ENCODE measurements at regions not wholly inside any gene's neighbourhood (a gene's known extent, or its start where the extent isn't known, plus 50 kb on each side); places are given as distances from the start of the nearest gene placed in this dataset.

GRCh38 chr12:46480724-46481123, 108.2 kb upstream of the SLC38A2 start:
- CTCF ChIA-PET = no interaction called here
- H3K4me1 ChIP-seq (ENCODE audit: insufficient read depth, low read length, poor library complexity, severe bottlenecking) = peaks cover 21% of the 10 kb centered on the region
- POLR2A ChIA-PET (ENCODE audit: low non-redundant PET) = no interaction called here
- no peaks in the 10 kb centered on the region for H3K9me3 ChIP-seq (ENCODE audit: low read depth, low read length, poor library complexity, severe bottlenecking)
- no peak overlapping the region for H3K27ac ChIP-seq (ENCODE audit: low read depth, low read length, poor library complexity, severe bottlenecking)
- no TSS peak for BruUV-seq (replicated peaks)
- no peak for DNase-seq (ENCODE audit: low spot score)
- TF ChIP-seq, protein P1, sequence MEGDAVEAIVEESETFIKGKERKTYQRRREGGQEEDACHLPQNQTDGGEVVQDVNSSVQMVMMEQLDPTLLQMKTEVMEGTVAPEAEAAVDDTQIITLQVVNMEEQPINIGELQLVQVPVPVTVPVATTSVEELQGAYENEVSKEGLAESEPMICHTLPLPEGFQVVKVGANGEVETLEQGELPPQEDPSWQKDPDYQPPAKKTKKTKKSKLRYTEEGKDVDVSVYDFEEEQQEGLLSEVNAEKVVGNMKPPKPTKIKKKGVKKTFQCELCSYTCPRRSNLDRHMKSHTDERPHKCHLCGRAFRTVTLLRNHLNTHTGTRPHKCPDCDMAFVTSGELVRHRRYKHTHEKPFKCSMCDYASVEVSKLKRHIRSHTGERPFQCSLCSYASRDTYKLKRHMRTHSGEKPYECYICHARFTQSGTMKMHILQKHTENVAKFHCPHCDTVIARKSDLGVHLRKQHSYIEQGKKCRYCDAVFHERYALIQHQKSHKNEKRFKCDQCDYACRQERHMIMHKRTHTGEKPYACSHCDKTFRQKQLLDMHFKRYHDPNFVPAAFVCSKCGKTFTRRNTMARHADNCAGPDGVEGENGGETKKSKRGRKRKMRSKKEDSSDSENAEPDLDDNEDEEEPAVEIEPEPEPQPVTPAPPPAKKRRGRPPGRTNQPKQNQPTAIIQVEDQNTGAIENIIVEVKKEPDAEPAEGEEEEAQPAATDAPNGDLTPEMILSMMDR (conservative IDR thresholded peaks at IDR 0.05; ENCODE audit: low read depth, low read length) = no peak
- TF ChIP-seq EZH2 (IDR thresholded peaks at IDR 0.05; ENCODE audit: borderline replicate concordance, low read depth, low read length, poor library complexity, severe bottlenecking) = no peak
- H3K4me3 ChIP-seq (ENCODE audit: low read depth, low read length, poor library complexity, severe bottlenecking) = no peak overlapping the region
- no peaks in the 10 kb centered on the region for H3K36me3 ChIP-seq (ENCODE audit: insufficient read depth, low read length, poor library complexity, severe bottlenecking)
- no peaks in the 10 kb centered on the region for H3K27me3 ChIP-seq (replicated peaks; ENCODE audit: insufficient read depth, low read depth, low read length, poor library complexity)
- intact Hi-C loops (cut with micrococcal nuclease; ENCODE audit: unreplicated experiment) = no loop called here

- no TSS peak for BruUV-seq (replicated peaks)
- ChIA-PET CTCF (no interaction called here), POLR2A (ENCODE audit: low non-redundant PET) (no interaction called here)
- DNase-seq (ENCODE audit: low spot score) = no peak
- intact Hi-C loops (cut with micrococcal nuclease; ENCODE audit: unreplicated experiment) = no loop called here
- H3K9me3 ChIP-seq (ENCODE audit: low read depth, low read length, poor library complexity, severe bottlenecking) = no peaks in the 10 kb centered on the region
- peaks cover 21% of the 10 kb centered on the region for H3K4me1 ChIP-seq (ENCODE audit: insufficient read depth, low read length, poor library complexity, severe bottlenecking)
- no peak for TF ChIP-seq EZH2 (IDR thresholded peaks at IDR 0.05; ENCODE audit: borderline replicate concordance, low read depth, low read length, poor library complexity, severe bottlenecking)
- TF ChIP-seq, protein P1 (conservative IDR thresholded peaks at IDR 0.05; ENCODE audit: low read depth, low read length) = no peak
- no peaks in the 10 kb centered on the region for H3K27me3 ChIP-seq (replicated peaks; ENCODE audit: insufficient read depth, low read depth, low read length, poor library complexity)
- no peak overlapping the region for H3K27ac ChIP-seq (ENCODE audit: low read depth, low read length, poor library complexity, severe bottlenecking)
- no peak overlapping the region for H3K4me3 ChIP-seq (ENCODE audit: low read depth, low read length, poor library complexity, severe bottlenecking)
- no peaks in the 10 kb centered on the region for H3K36me3 ChIP-seq (ENCODE audit: insufficient read depth, low read length, poor library complexity, severe bottlenecking)
Observed at GRCh38 chr12:46480316-46480715, 107.7 kb upstream of the SLC38A2 start.

DNA sequence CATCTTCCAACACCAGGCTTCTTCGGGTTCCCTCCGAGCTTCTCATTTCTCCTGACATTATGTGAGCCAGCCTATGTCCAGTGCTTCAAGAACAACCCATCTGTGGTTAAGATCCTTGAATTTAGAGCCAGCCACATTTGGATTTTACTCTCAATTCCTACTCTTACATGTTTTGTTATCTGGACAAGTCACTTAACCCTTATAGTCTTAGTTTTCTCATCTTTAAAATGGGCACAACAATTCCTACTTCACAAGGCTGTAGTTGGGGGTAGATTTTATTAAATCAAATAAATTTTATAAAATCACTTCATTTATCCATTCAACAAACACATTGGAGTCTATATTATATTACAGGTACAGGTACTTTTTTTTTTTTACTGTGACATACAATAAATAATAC, 105.5 kb upstream of the SLC38A2 start:
- ChIA-PET CTCF (no interaction called here), POLR2A (ENCODE audit: low non-redundant PET) (no interaction called here)
- no peak overlapping the region for H3K4me3 ChIP-seq (ENCODE audit: low read depth, low read length, poor library complexity, severe bottlenecking)
- no peaks in the 10 kb centered on the region for H3K36me3 ChIP-seq (ENCODE audit: insufficient read depth, low read length, poor library complexity, severe bottlenecking)
- intact Hi-C loops (cut with micrococcal nuclease; ENCODE audit: unreplicated experiment) = loop anchor here (5.0 kb wide), 1 partner anchor 69 kb away; no protein-coding TSS in a partner anchor
- no peak for TF ChIP-seq EZH2 (IDR thresholded peaks at IDR 0.05; ENCODE audit: borderline replicate concordance, low read depth, low read length, poor library complexity, severe bottlenecking)
- TF ChIP-seq, protein P1 (conservative IDR thresholded peaks at IDR 0.05; ENCODE audit: low read depth, low read length) = no peak
- no peaks in the 10 kb centered on the region for H3K9me3 ChIP-seq (ENCODE audit: low read depth, low read length, poor library complexity, severe bottlenecking)
- H3K4me1 ChIP-seq (ENCODE audit: insufficient read depth, low read length, poor library complexity, severe bottlenecking) = peaks cover 27% of the 10 kb centered on the region
- DNase-seq (ENCODE audit: low spot score) = no peak
- H3K27ac ChIP-seq (ENCODE audit: low read depth, low read length, poor library complexity, severe bottlenecking) = no peak overlapping the region
- no TSS peak for BruUV-seq (replicated peaks)
- no peaks in the 10 kb centered on the region for H3K27me3 ChIP-seq (replicated peaks; ENCODE audit: insufficient read depth, low read depth, low read length, poor library complexity)
